Keratinocyte (primary cell): ENCODE measurements at regions not wholly inside any gene's neighbourhood (a gene's known extent, or its start where the extent isn't known, plus 50 kb on each side); places are given as distances from the start of the nearest gene placed in this dataset.

Experiments
- DNase-seq: peaks from one replicate; pipeline ENCODE4 v3.0.0-alpha.2; 2011; ENCODE audit warnings: low read depth, missing footprints, low spot score
- FAIRE-seq: peaks from 2 replicates; lab custom pipeline; 2011; peaks lifted over from hg19 to GRCh38; lab: Jason Lieb, UNC
- H2AFZ ChIP-seq: 2 replicates; pipeline ENCODE4 v1.6.0; 2012; ENCODE audit warnings: low read length, control low read depth, inconsistent platforms; ENCODE audit not compliant: control insufficient read depth
- H3K27ac ChIP-seq: 2 replicates; pipeline ENCODE4 v1.5.1; 2011; ENCODE audit warnings: low read length; ENCODE audit not compliant: control insufficient read depth, insufficient read depth
- H3K27me3 ChIP-seq: 3 replicates; pipeline ENCODE4 v1.6.0; 2011; ENCODE audit warnings: low read length; ENCODE audit not compliant: control insufficient read depth, insufficient read depth; ENCODE audit errors: extremely low read depth
- H3K36me3 ChIP-seq, 2 experiments: 2 replicates in 1 of 2; 3 replicates in 1 of 2; pipeline ENCODE4 v1.5.1; 2011; ENCODE audit warnings: low read length in 2 of 2, mild to moderate bottlenecking in 1 of 2; ENCODE audit not compliant: control insufficient read depth in 2 of 2, insufficient read depth in 2 of 2; ENCODE audit errors: extremely low read depth in 1 of 2
- H3K4me1 ChIP-seq: 3 replicates; pipeline ENCODE4 v1.5.1; 2011; ENCODE audit warnings: low read length; ENCODE audit not compliant: control insufficient read depth, insufficient read depth; ENCODE audit errors: extremely low read depth
- H3K4me2 ChIP-seq: 3 replicates; pipeline ENCODE4 v1.6.0; 2011; ENCODE audit warnings: low read depth, low read length; ENCODE audit not compliant: control insufficient read depth, insufficient read depth; ENCODE audit errors: extremely low read depth
- H3K4me3 ChIP-seq, 3 experiments: fragments of 200-600 bp in 1 of 3; sonication (generic) in 1 of 3; 2 replicates in 2 of 3; 3 replicates in 1 of 3; pipeline ENCODE4 v1.5.1; 2011 to 2016; ENCODE audit warnings: low read length in 3 of 3, mild to moderate bottlenecking in 3 of 3, control low read depth in 2 of 3, inconsistent platforms in 1 of 3, low read depth in 1 of 3, mixed read lengths in 1 of 3, mixed run types in 1 of 3, moderate library complexity in 1 of 3; ENCODE audit not compliant: control insufficient read depth in 2 of 3, insufficient read depth in 2 of 3; ENCODE audit errors: extremely low read depth in 1 of 3
- H3K79me2 ChIP-seq: 2 replicates; pipeline ENCODE4 v1.6.0; 2012; ENCODE audit warnings: low read length; ENCODE audit not compliant: control insufficient read depth, insufficient read depth
- H3K9ac ChIP-seq: 3 replicates; pipeline ENCODE4 v1.6.0; 2011; ENCODE audit warnings: low read length; ENCODE audit not compliant: control insufficient read depth, insufficient read depth; ENCODE audit errors: extremely low read depth
- H3K9me1 ChIP-seq: 3 replicates; pipeline ENCODE4 v1.6.0; 2011; ENCODE audit warnings: low read length; ENCODE audit not compliant: control insufficient read depth, insufficient read depth; ENCODE audit errors: extremely low read depth
- H3K9me3 ChIP-seq: 2 replicates; pipeline ENCODE4 v1.5.1; 2012; ENCODE audit warnings: low read depth, low read length; ENCODE audit not compliant: control insufficient read depth
- H4K20me1 ChIP-seq: 3 replicates; pipeline ENCODE4 v1.6.0; 2011; ENCODE audit warnings: low read length; ENCODE audit not compliant: control insufficient read depth, insufficient read depth; ENCODE audit errors: extremely low read depth
- EZH2 ChIP-seq: IDR thresholded peaks from one replicate; pipeline ENCODE4 v1.6.1; 2012; ENCODE audit warnings: inconsistent platforms, mild to moderate bottlenecking, low read length, moderate library complexity
- dilution Hi-C: fragments of 300-500 bp; cut with MboI; formaldehyde crosslinking; loops from one replicate; pipeline ENCODE4 v1.7.0; 2020; ENCODE audit warnings: low sequenced_read_pairs; ENCODE audit not compliant: extremely low pct_ligation_motif_present
- TF ChIP-seq, protein P1 (sequence below), 3 experiments: IDR thresholded peaks in 1 of 3; conservative IDR thresholded peaks in 1 of 3; optimal IDR thresholded peaks in 1 of 3; 2 replicates in 2 of 3; 3 replicates in 1 of 3; pipeline versions ENCODE3 to v1.5.1; 2011; ENCODE audit warnings: low read length in 3 of 3, mild to moderate bottlenecking in 3 of 3, moderate library complexity in 2 of 3, control low read depth in 1 of 3, inconsistent platforms in 1 of 3; ENCODE audit not compliant: insufficient read depth in 2 of 3; ENCODE audit errors: extremely low read depth in 1 of 3

DNA sequence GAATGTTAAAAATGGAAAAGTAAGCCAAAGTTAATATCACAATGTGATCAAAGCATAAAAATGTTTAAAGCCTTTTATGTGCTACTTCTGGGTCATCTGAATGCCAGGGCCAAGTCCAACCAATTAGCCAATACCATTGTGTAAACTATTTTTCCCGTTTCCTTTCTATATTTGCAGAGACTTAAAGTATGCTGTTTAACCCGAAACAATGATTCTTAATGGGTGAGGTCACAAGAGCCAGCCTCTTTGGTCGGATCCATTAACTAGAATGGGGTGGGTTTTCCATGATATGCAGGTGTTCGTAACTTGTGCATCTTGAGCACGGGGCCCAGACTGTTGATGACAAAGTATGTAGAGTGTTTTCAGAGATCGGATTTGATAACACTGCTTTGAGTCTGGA is 111.3 kb upstream of the IGFBP3 start:
- H3K9ac ChIP-seq: no peak overlapping the region
- DNase-seq: no peak
- dilution Hi-C loops: no loop called here

DNA sequence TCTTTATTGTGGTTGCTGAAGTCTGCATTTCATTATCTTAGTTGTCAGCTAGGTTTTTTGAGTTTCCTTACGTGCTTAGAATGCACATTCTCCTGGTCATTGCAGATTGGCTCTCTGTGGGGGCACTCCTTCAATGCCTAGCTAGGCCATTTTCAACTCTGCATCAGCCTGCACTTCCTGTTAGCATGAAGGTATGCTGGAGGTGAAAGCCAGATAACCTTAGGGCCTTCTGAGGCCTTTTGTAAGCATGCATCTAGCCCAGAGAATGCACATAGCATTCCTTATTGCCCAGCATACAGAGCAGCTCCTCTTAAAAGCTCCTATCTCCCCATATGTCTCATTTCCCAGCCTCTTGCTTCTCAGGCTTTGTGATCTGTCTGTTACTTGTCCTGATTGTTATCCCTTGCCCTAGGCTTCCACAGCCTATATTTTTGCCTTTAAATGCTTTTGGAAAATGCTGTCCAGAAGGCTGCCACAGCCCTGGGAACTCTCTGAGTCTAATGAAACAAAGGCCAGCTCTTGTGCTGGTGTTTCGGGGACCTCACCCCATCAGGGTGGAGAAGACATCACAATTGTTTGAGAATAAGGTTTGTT is 108.1 kb upstream of the IGFBP3 start:
- no peaks in the 10 kb centered on the region for H4K20me1 ChIP-seq
- no peak overlapping the region for H3K4me2 ChIP-seq
- H3K27ac ChIP-seq: no peak overlapping the region
- TF ChIP-seq, protein P1, sequence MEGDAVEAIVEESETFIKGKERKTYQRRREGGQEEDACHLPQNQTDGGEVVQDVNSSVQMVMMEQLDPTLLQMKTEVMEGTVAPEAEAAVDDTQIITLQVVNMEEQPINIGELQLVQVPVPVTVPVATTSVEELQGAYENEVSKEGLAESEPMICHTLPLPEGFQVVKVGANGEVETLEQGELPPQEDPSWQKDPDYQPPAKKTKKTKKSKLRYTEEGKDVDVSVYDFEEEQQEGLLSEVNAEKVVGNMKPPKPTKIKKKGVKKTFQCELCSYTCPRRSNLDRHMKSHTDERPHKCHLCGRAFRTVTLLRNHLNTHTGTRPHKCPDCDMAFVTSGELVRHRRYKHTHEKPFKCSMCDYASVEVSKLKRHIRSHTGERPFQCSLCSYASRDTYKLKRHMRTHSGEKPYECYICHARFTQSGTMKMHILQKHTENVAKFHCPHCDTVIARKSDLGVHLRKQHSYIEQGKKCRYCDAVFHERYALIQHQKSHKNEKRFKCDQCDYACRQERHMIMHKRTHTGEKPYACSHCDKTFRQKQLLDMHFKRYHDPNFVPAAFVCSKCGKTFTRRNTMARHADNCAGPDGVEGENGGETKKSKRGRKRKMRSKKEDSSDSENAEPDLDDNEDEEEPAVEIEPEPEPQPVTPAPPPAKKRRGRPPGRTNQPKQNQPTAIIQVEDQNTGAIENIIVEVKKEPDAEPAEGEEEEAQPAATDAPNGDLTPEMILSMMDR (optimal IDR thresholded peaks at IDR 0.05 in 1 of 3, IDR thresholded peaks at IDR 0.05 in 1 of 3, conservative IDR thresholded peaks at IDR 0.05 in 1 of 3; ENCODE audit: extremely low read depth in 1 of 3, insufficient read depth in 2 of 3, low read length in 3 of 3): no peak
- TF ChIP-seq EZH2: no peak
- no peak overlapping the region for H2AFZ ChIP-seq
- H3K9ac ChIP-seq: no peak overlapping the region
- peak; percentile 41 for FAIRE-seq
- dilution Hi-C loops: no loop called here
- H3K27me3 ChIP-seq: peaks cover 4% of the 10 kb centered on the region
- peaks cover 6% of the 10 kb centered on the region for H3K4me1 ChIP-seq
- H3K9me3 ChIP-seq: no peaks in the 10 kb centered on the region
- no peak overlapping the region for H3K4me3 ChIP-seq
- no peaks in the 10 kb centered on the region for H3K79me2 ChIP-seq
- no peak for DNase-seq
- H3K36me3 ChIP-seq: no peaks in the 10 kb centered on the region
- H3K9me1 ChIP-seq: no peaks in the 10 kb centered on the region

More for the DNA sequence above, 111.3 kb upstream of the IGFBP3 start:
- H3K4me2 ChIP-seq: no peak overlapping the region
- H3K4me3 ChIP-seq: no peak overlapping the region
- H2AFZ ChIP-seq: no peak overlapping the region
- no peaks in the 10 kb centered on the region for H3K36me3 ChIP-seq
- H3K9me1 ChIP-seq: no peaks in the 10 kb centered on the region
- no peaks in the 10 kb centered on the region for H4K20me1 ChIP-seq
- no peak overlapping the region for H3K27ac ChIP-seq
- no peaks in the 10 kb centered on the region for H3K9me3 ChIP-seq
- peak; percentile 20 for FAIRE-seq
- no peaks in the 10 kb centered on the region for H3K79me2 ChIP-seq
- TF ChIP-seq, protein P1 (optimal IDR thresholded peaks at IDR 0.05 in 1 of 3, IDR thresholded peaks at IDR 0.05 in 1 of 3, conservative IDR thresholded peaks at IDR 0.05 in 1 of 3; ENCODE audit: extremely low read depth in 1 of 3, insufficient read depth in 2 of 3, low read length in 3 of 3): no peak
- TF ChIP-seq EZH2: no peak
- no peaks in the 10 kb centered on the region for H3K27me3 ChIP-seq
- peaks cover 12% of the 10 kb centered on the region for H3K4me1 ChIP-seq
